NOMO-1 treated with DMSO at 0.1 percent for 48 hours (cell line): ENCODE measurements at regions not wholly inside any gene's neighbourhood (a gene's known extent, or its start where the extent isn't known, plus 50 kb on each side); places are given as distances from the start of the nearest gene placed in this dataset.
"Not testable (repeated sequence)": the region's sequence is repeated elsewhere in the genome, so short reads cannot be mapped to it uniquely, and the experiment has no call there.

Experiments
- DNase-seq: peaks from one replicate; lab custom pipeline; 2025; ENCODE audit not compliant: unreplicated experiment; lab: John Stamatoyannopoulos, UW

GRCh38 chr3:28139288-28139687 lies 102.1 kb upstream of the CMC1 start:
- DNase-seq: no peak

GRCh38 chr3:28139967-28140634 lies 101.3 kb upstream of the CMC1 start:
- no peak for DNase-seq

- DNase-seq: no peak
These were observed 100.8 kb upstream of the CMC1 start for GRCh38 chr3:28140664-28141063.

- DNase-seq: no peak
These were observed 91.5 kb upstream of the CMC1 start for GRCh38 chr3:28149960-28150359.

- DNase-seq: no peak
These were observed 90.8 kb upstream of the CMC1 start for GRCh38 chr3:28150465-28151206.

- no peak for DNase-seq
These were observed 90.2 kb upstream of the CMC1 start for GRCh38 chr3:28151207-28151550.

GRCh38 chr3:28151608-28152228 lies 89.7 kb upstream of the CMC1 start:
- peak; percentile 24 for DNase-seq

GRCh38 chr3:28155631-28156030 lies 85.8 kb upstream of the CMC1 start:
- DNase-seq: no peak

- not testable (repeated sequence) for DNase-seq
These were observed 84.8 kb upstream of the CMC1 start for GRCh38 chr3:28156599-28156998.

GRCh38 chr3:28171962-28172361 lies 69.5 kb upstream of the CMC1 start:
- peak; percentile 17 for DNase-seq

GRCh38 chr3:28172748-28173147 lies 68.7 kb upstream of the CMC1 start:
- no peak for DNase-seq

GRCh38 chr3:28173836-28174235 lies 67.6 kb upstream of the CMC1 start:
- no peak for DNase-seq

- DNase-seq: no peak
These were observed 54.7 kb upstream of the CMC1 start for GRCh38 chr3:28186748-28187147.

- DNase-seq: peak; percentile 97
These were observed 52.7 kb upstream of the CMC1 start for GRCh38 chr3:28188686-28189085.

- DNase-seq: no peak
These were observed 50.1 kb upstream of the CMC1 start for GRCh38 chr3:28191363-28191762.
